NCI-H1092 (cell line): ENCODE measurements at regions not wholly inside any gene's neighbourhood (a gene's known extent, or its start where the extent isn't known, plus 50 kb on each side); places are given as distances from the start of the nearest gene placed in this dataset.
A peak's percentile ranks its signal among the peaks of the same experiment; 100 is the strongest.

ENCODE experiments used
- DNase-seq: peaks from one replicate; lab custom pipeline; 2025; lab: John Stamatoyannopoulos, UW

GRCh38 chr14:82047777-82048470, 514.3 kb upstream of the SEL1L start:
- DNase-seq: no peak

- DNase-seq: no peak
Observed at GRCh38 chr14:82052778-82053177, 519.1 kb upstream of the SEL1L start.

- DNase-seq: no peak
Observed at GRCh38 chr14:82055515-82056115, 522.0 kb upstream of the SEL1L start.

- no peak for DNase-seq
Observed at GRCh38 chr14:82060219-82060618, 526.6 kb upstream of the SEL1L start.

GRCh38 chr14:82067221-82067875, 533.7 kb upstream of the SEL1L start:
- DNase-seq: peak; percentile 48

GRCh38 chr14:82070040-82070439, 536.4 kb upstream of the SEL1L start:
- DNase-seq: no peak

- no peak for DNase-seq
Observed at GRCh38 chr14:82070753-82071152, 537.1 kb upstream of the SEL1L start.

- DNase-seq: no peak
Observed at GRCh38 chr14:82073547-82073946, 539.9 kb upstream of the SEL1L start.

- DNase-seq: no peak
Observed at GRCh38 chr14:82075566-82075965, 541.9 kb upstream of the SEL1L start.

GRCh38 chr14:82079553-82079952, 545.9 kb upstream of the SEL1L start:
- DNase-seq: no peak

GRCh38 chr14:82080370-82080769, 546.7 kb upstream of the SEL1L start:
- no peak for DNase-seq

GRCh38 chr14:82084813-82085212, 551.2 kb upstream of the SEL1L start:
- no peak for DNase-seq

GRCh38 chr14:82091097-82091496, 557.4 kb upstream of the SEL1L start:
- DNase-seq: no peak

GRCh38 chr14:82094829-82095345, 561.2 kb upstream of the SEL1L start:
- peak; percentile 53 for DNase-seq

- DNase-seq: no peak
Observed at GRCh38 chr14:82104013-82104412, 570.4 kb upstream of the SEL1L start.

- DNase-seq: no peak
Observed at GRCh38 chr14:82112210-82112839, 578.7 kb upstream of the SEL1L start.

GRCh38 chr14:82113007-82113406, 579.4 kb upstream of the SEL1L start:
- no peak for DNase-seq

GRCh38 chr14:82113710-82114109, 580.1 kb upstream of the SEL1L start:
- DNase-seq: no peak

GRCh38 chr14:82116721-82117120, 583.1 kb upstream of the SEL1L start:
- no peak for DNase-seq

GRCh38 chr14:82122655-82123054, 589.0 kb upstream of the SEL1L start:
- DNase-seq: no peak

- no peak for DNase-seq
Observed at GRCh38 chr14:82124511-82124910, 590.9 kb upstream of the SEL1L start.

GRCh38 chr14:82126006-82126405, 592.4 kb upstream of the SEL1L start:
- DNase-seq: no peak

GRCh38 chr14:82134411-82134810, 600.8 kb upstream of the SEL1L start:
- DNase-seq: no peak
